Suprapubic skin (tissue), 4 donors: ENCODE measurements at regions not wholly inside any gene's neighbourhood (a gene's known extent, or its start where the extent isn't known, plus 50 kb on each side); places are given as distances from the start of the nearest gene placed in this dataset.

Experiments used
- DNase-seq, 2 donors: peaks; one replicate each; pipeline ENCODE4 v3.0.0-alpha.2; 2019; ENCODE audit warnings: low spot score in 2 of 2
- H3K27ac ChIP-seq: fragments of 200-600 bp; sonication (generic); one replicate; pipeline ENCODE4 v1.5.1; 2019
- H3K27me3 ChIP-seq: fragments of 200-600 bp; sonication (generic); one replicate; pipeline ENCODE4 v1.5.1; 2019
- H3K36me3 ChIP-seq: fragments of 200-600 bp; sonication (generic); one replicate; pipeline ENCODE4 v1.5.1; 2019
- H3K4me1 ChIP-seq: fragments of 200-600 bp; sonication (generic); one replicate; pipeline ENCODE4 v1.5.1; 2019
- H3K4me3 ChIP-seq: fragments of 200-600 bp; sonication (generic); one replicate; pipeline ENCODE4 v1.5.1; 2019; ENCODE audit warnings: mild to moderate bottlenecking
- H3K9me3 ChIP-seq: fragments of 200-600 bp; sonication (generic); one replicate; pipeline ENCODE4 v1.5.1; 2019
- CTCF ChIP-seq, 2 donors: fragments of 200-600 bp in 1 of 2; fragments of 450-650 bp in 1 of 2; sonication (generic) in 1 of 2; IDR thresholded peaks; one replicate each; pipeline ENCODE4 v1.5.1; 2016 to 2019; ENCODE audit warnings: antibody characterized with exemption in 2 of 2, mild to moderate bottlenecking in 1 of 2, moderate library complexity in 1 of 2
- EP300 ChIP-seq: sonication (generic); formaldehyde crosslinking; IDR thresholded peaks from one replicate; pipeline ENCODE4 v1.6.1; 2017; ENCODE audit warnings: antibody characterized with exemption
- POLR2A ChIP-seq, 2 donors: fragments of 450-650 bp; IDR thresholded peaks; one replicate each; pipeline ENCODE4 v1.6.1; 2017; ENCODE audit warnings: antibody characterized with exemption in 2 of 2, mild to moderate bottlenecking in 2 of 2, moderate library complexity in 2 of 2
- POLR2AphosphoS5 ChIP-seq, 3 donors: sonication (generic); formaldehyde crosslinking; IDR thresholded peaks; one replicate each; pipeline ENCODE4 v1.6.1; 2017; ENCODE audit warnings: antibody characterized with exemption in 3 of 3
- WGBS: methylation state at CpG from one replicate; pipeline ENCODE4 v1.1.5; 2018; 5-methylcytosine and 5-hydroxymethylcytosine counted together

DNA sequence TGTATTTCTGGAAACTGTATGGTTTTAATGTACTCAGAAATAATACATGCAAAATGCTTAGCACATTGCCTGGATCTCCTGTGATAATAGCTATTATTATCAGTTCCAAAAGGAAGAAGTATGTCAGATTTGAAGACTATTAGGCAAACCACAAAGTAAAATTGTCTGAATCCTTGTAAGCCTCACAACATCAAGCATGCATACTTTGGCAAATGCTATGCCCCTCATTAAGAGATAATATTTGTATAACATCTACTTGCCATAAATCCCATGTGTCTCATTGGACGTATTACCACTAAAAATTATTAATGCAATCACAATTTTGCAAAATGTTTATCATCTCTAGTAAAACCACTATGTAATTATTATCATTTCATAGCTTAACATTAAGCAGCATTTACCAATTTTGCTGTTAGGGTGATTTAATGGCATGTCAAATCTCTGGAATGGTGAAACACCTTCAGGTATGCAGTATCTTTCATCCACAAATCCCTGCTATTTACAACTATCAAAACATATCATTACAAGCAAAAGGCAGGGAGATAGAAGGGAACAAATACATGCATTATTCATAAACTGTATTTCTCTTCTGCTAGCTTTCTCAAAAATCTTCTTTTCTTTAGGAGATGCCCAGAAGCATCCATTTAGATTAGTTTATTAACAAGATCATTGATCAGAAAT, 974.6 kb upstream of the RAG2 start:
- Histone ChIP-seq H3K9me3 (no peaks in the 10 kb centered on the region), H3K4me1 (no peaks in the 10 kb centered on the region), H3K36me3 (no peaks in the 10 kb centered on the region), H3K27ac (no peak overlapping the region), H3K4me3 (no peak overlapping the region), H3K27me3 (no peaks in the 10 kb centered on the region)
- TF ChIP-seq EP300 (no peak), CTCF (IDR thresholded peaks at IDR 0.05) (no peak), POLR2A (IDR thresholded peaks at IDR 0.05) (no peak), POLR2AphosphoS5 (IDR thresholded peaks at IDR 0.05) (no peak)
- no peak for DNase-seq
- 53% methylated on average over 1 of the region's 1 CpG for WGBS

GRCh38 chr11:37571246-37571645, 973.2 kb upstream of the RAG2 start:
- TF ChIP-seq EP300 (no peak), POLR2A (IDR thresholded peaks at IDR 0.05) (no peak), CTCF (IDR thresholded peaks at IDR 0.05) (no peak), POLR2AphosphoS5 (IDR thresholded peaks at IDR 0.05) (no peak)
- no peaks in the 10 kb centered on the region for H3K4me1 ChIP-seq

GRCh38 chr11:37560991-37561390, 963.0 kb upstream of the RAG2 start:
- TF ChIP-seq POLR2A (IDR thresholded peaks at IDR 0.05) (no peak), CTCF (IDR thresholded peaks at IDR 0.05) (no peak), EP300 (no peak), POLR2AphosphoS5 (IDR thresholded peaks at IDR 0.05) (no peak)

More at GRCh38 chr11:37571246-37571645, 973.2 kb upstream of the RAG2 start:
- Histone ChIP-seq H3K9me3 (no peaks in the 10 kb centered on the region), H3K4me3 (no peak overlapping the region), H3K27ac (no peak overlapping the region), H3K27me3 (no peaks in the 10 kb centered on the region), H3K36me3 (no peaks in the 10 kb centered on the region)
- 35% methylated on average over 2 of the region's 2 CpGs for WGBS
- no peak for DNase-seq

GRCh38 chr11:37560346-37560745, 962.3 kb upstream of the RAG2 start:
- no peaks in the 10 kb centered on the region for H3K36me3 ChIP-seq
- H3K27ac ChIP-seq = no peak overlapping the region
- no peak overlapping the region for H3K4me3 ChIP-seq
- H3K27me3 ChIP-seq = no peaks in the 10 kb centered on the region
- H3K4me1 ChIP-seq = no peaks in the 10 kb centered on the region
- no peaks in the 10 kb centered on the region for H3K9me3 ChIP-seq
- TF ChIP-seq CTCF (IDR thresholded peaks at IDR 0.05) = no peak
- TF ChIP-seq EP300 = no peak
- 64% methylated on average over 4 of the region's 4 CpGs for WGBS
- no peak for DNase-seq

More at GRCh38 chr11:37560991-37561390, 963.0 kb upstream of the RAG2 start:
- H3K9me3 ChIP-seq = no peaks in the 10 kb centered on the region
- DNase-seq = no peak
- H3K27me3 ChIP-seq = no peaks in the 10 kb centered on the region
- no peaks in the 10 kb centered on the region for H3K36me3 ChIP-seq
- H3K4me1 ChIP-seq = no peaks in the 10 kb centered on the region
- no peak overlapping the region for H3K4me3 ChIP-seq
- WGBS = 62% methylated on average over 2 of the region's 2 CpGs
- H3K27ac ChIP-seq = no peak overlapping the region

DNA sequence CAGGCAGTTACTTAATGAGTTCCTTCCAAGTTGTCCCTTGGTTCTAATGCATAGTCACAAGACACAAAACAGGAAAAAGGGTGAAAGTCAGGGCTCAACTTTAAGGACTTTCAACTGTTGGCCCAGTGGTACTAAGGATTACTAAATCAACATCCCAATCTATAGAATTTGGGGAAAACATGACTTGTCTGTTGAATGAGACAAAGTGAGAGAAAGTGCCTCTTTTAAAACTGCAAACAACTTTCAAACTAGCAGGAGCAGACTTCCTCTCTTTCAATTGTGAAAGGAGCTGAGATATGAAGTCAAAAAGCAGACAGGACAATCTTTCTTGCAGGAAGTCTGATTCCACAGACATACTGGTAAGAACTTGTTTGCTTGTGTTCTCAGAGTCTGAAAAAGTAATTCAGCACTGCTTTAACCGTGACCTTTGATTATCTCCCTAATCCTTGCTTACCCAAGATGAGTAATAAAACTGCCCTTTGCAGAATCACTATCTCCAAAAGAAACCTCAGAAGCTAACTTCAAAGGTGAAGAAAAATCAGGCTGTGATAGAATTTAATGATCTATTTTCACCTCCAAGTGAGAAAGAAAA, 960.7 kb upstream of the RAG2 start:
- Histone ChIP-seq H3K4me3 (no peak overlapping the region), H3K27ac (no peak overlapping the region), H3K4me1 (no peaks in the 10 kb centered on the region), H3K36me3 (no peaks in the 10 kb centered on the region), H3K27me3 (no peaks in the 10 kb centered on the region), H3K9me3 (no peaks in the 10 kb centered on the region)
- no peak for TF ChIP-seq EP300
- TF ChIP-seq POLR2A (IDR thresholded peaks at IDR 0.05) = no peak
- no peak for TF ChIP-seq POLR2AphosphoS5 (IDR thresholded peaks at IDR 0.05)
- TF ChIP-seq CTCF (IDR thresholded peaks at IDR 0.05) = no peak
- DNase-seq = no peak
- 36% methylated on average over 1 of the region's 1 CpG for WGBS
